Omental fat pad (tissue), 3 donors: ENCODE measurements at regions not wholly inside any gene's neighbourhood (a gene's known extent, or its start where the extent isn't known, plus 50 kb on each side); places are given as distances from the start of the nearest gene placed in this dataset.

Experiments
- ATAC-seq: fragments of 150-250 bp; one replicate; pipeline ENCODE4 v1.9.1; 2016; ENCODE audit warnings: mild to moderate bottlenecking, moderate library complexity; ENCODE audit not compliant: low FRiP score
- DNase-seq: peaks from one replicate; pipeline ENCODE4 v3.0.0-alpha.2; 2019; ENCODE audit warnings: low spot score
- TF ChIP-seq, protein P1 (sequence below), 3 donors: fragments of 450-650 bp; IDR thresholded peaks; one replicate each; pipeline ENCODE4 v1.5.1; 2016 to 2017; ENCODE audit warnings: antibody characterized with exemption in 3 of 3, mild to moderate bottlenecking in 3 of 3, moderate library complexity in 2 of 3

DNA sequence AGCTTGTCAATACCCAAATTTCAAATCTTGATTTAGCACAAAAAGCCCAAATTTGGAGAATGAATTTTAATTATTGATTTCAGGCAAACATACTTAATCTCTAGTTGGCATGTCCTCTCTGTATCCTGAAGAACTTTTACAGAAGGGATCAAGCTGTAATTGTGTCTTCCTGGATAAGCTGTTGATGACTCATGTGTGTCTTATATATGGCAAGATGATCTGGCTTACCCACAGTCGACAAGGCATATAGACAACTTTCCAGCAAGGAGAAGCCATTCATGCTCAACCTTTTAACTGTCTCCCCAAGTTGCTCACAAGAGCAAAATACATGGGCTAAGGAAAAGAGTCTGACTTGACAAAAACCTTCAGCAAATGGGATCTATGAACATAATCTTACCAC is 112.5 kb upstream of the SLCO6A1 start:
- ATAC-seq: no peak
- TF ChIP-seq, protein P1, sequence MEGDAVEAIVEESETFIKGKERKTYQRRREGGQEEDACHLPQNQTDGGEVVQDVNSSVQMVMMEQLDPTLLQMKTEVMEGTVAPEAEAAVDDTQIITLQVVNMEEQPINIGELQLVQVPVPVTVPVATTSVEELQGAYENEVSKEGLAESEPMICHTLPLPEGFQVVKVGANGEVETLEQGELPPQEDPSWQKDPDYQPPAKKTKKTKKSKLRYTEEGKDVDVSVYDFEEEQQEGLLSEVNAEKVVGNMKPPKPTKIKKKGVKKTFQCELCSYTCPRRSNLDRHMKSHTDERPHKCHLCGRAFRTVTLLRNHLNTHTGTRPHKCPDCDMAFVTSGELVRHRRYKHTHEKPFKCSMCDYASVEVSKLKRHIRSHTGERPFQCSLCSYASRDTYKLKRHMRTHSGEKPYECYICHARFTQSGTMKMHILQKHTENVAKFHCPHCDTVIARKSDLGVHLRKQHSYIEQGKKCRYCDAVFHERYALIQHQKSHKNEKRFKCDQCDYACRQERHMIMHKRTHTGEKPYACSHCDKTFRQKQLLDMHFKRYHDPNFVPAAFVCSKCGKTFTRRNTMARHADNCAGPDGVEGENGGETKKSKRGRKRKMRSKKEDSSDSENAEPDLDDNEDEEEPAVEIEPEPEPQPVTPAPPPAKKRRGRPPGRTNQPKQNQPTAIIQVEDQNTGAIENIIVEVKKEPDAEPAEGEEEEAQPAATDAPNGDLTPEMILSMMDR (IDR thresholded peaks at IDR 0.05): no peak
- no peak for DNase-seq

GRCh38 chr5:102613661-102614060 is 114.9 kb upstream of the SLCO6A1 start:
- TF ChIP-seq, protein P1 (IDR thresholded peaks at IDR 0.05): no peak
- ATAC-seq (no peak), DNase-seq (no peak)

GRCh38 chr5:102617191-102618187 is 118.7 kb upstream of the SLCO6A1 start:
- no peak for DNase-seq
- no peak for ATAC-seq
- TF ChIP-seq, protein P1 (IDR thresholded peaks at IDR 0.05): no peak

- TF ChIP-seq, protein P1 (IDR thresholded peaks at IDR 0.05): no peak
- DNase-seq (no peak), ATAC-seq (no peak)
These were observed 123.5 kb upstream of the SLCO6A1 start for GRCh38 chr5:102622262-102622661.

- TF ChIP-seq, protein P1 (IDR thresholded peaks at IDR 0.05): no peak
- ATAC-seq (no peak), DNase-seq (no peak)
These were observed 124.7 kb upstream of the SLCO6A1 start for GRCh38 chr5:102623329-102624065.

DNA sequence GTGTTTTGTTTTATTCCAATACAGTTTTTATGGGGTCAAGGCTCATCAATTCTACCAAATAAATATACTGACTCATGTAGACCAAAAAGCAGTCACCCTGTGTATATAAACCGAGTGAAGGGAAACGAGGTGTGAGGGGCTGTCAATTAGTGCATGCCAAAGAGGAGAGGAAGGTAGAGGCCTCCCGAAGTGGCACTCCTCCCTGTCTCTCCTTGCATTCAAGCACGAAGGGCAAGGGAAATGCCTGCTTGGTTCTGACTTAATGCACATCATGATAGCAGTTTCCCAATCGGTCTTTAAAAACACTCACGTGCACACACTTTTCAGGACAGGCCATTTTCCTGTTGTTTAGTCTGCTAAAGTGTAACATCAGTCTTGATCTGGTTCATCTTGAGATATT is 125.6 kb upstream of the SLCO6A1 start:
- ATAC-seq: no peak
- TF ChIP-seq, protein P1 (IDR thresholded peaks at IDR 0.05): no peak

More for the DNA sequence above, 125.6 kb upstream of the SLCO6A1 start:
- no peak for DNase-seq
